ENCODE measurements at regions not wholly inside any gene's neighbourhood (a gene's known extent, or its start where the extent isn't known, plus 50 kb on each side); places are given as distances from the start of the nearest gene placed in this dataset.

GRCh38 chr5:84622461-84622860 is 237.8 kb upstream of the EDIL3 start:
- no peaks in the 10 kb centered on the region for H4K20me1 ChIP-seq (ENCODE audit: insufficient read depth, low read length)
- no peak overlapping the region for H3K27ac ChIP-seq (ENCODE audit: low read length)
- ATAC-seq (ENCODE audit: insufficient read depth, low read depth): no peak
- H3K79me2 ChIP-seq (ENCODE audit: insufficient read depth, low read length): no peaks in the 10 kb centered on the region
- peaks cover 25% of the 10 kb centered on the region for H3K4me1 ChIP-seq (ENCODE audit: insufficient read depth, low read length)
- TF ChIP-seq CTCF (IDR thresholded peaks at IDR 0.05; ENCODE audit: borderline replicate concordance, extremely low read depth, low read length, poor library complexity, severe bottlenecking): no peak
- TF ChIP-seq EZH2 (IDR thresholded peaks at IDR 0.05; ENCODE audit: borderline replicate concordance, low read depth, low read length, severe bottlenecking): no peak
- no peak overlapping the region for H3K9ac ChIP-seq (ENCODE audit: low read depth, low read length)
- no peaks in the 10 kb centered on the region for H3K9me3 ChIP-seq (ENCODE audit: insufficient read depth, low read length, severe bottlenecking)
- H3K4me2 ChIP-seq (ENCODE audit: insufficient read depth, low read length): no peak overlapping the region
- H3K4me3 ChIP-seq (ENCODE audit: low read depth in 1 of 2, low read length in 2 of 2): no peak overlapping the region
- no peak for DNase-seq
- no peaks in the 10 kb centered on the region for H3K27me3 ChIP-seq (ENCODE audit: insufficient read depth, low read length, poor library complexity)
- H2AFZ ChIP-seq (ENCODE audit: low read depth, low read length): no peak overlapping the region
- no peaks in the 10 kb centered on the region for H3K36me3 ChIP-seq (ENCODE audit: insufficient read depth, low read length)

GRCh38 chr5:84618262-84618661 is 233.6 kb upstream of the EDIL3 start:
- H2AFZ ChIP-seq (ENCODE audit: low read depth, low read length): no peak overlapping the region

GRCh38 chr5:84614906-84615305 is 230.2 kb upstream of the EDIL3 start:
- ATAC-seq (ENCODE audit: insufficient read depth, low read depth) (no peak), DNase-seq (no peak)
- H2AFZ ChIP-seq (ENCODE audit: low read depth, low read length): no peak overlapping the region
- H4K20me1 ChIP-seq (ENCODE audit: insufficient read depth, low read length): no peaks in the 10 kb centered on the region
- H3K36me3 ChIP-seq (ENCODE audit: insufficient read depth, low read length): no peaks in the 10 kb centered on the region
- H3K27ac ChIP-seq (ENCODE audit: low read length): no peak overlapping the region
- no peaks in the 10 kb centered on the region for H3K9me3 ChIP-seq (ENCODE audit: insufficient read depth, low read length, severe bottlenecking)
- no peaks in the 10 kb centered on the region for H3K4me1 ChIP-seq (ENCODE audit: insufficient read depth, low read length)
- no peaks in the 10 kb centered on the region for H3K27me3 ChIP-seq (ENCODE audit: insufficient read depth, low read length, poor library complexity)
- no peak overlapping the region for H3K9ac ChIP-seq (ENCODE audit: low read depth, low read length)
- no peak for TF ChIP-seq CTCF (IDR thresholded peaks at IDR 0.05; ENCODE audit: borderline replicate concordance, extremely low read depth, low read length, poor library complexity, severe bottlenecking)
- no peak for TF ChIP-seq EZH2 (IDR thresholded peaks at IDR 0.05; ENCODE audit: borderline replicate concordance, low read depth, low read length, severe bottlenecking)
- no peaks in the 10 kb centered on the region for H3K79me2 ChIP-seq (ENCODE audit: insufficient read depth, low read length)
- no peak overlapping the region for H3K4me3 ChIP-seq (ENCODE audit: low read depth in 1 of 2, low read length in 2 of 2)
- no peak overlapping the region for H3K4me2 ChIP-seq (ENCODE audit: insufficient read depth, low read length)

More at GRCh38 chr5:84618262-84618661, 233.6 kb upstream of the EDIL3 start:
- Histone ChIP-seq H3K9ac (ENCODE audit: low read depth, low read length) (no peak overlapping the region), H4K20me1 (ENCODE audit: insufficient read depth, low read length) (no peaks in the 10 kb centered on the region), H3K36me3 (ENCODE audit: insufficient read depth, low read length) (no peaks in the 10 kb centered on the region), H3K4me3 (ENCODE audit: low read depth in 1 of 2, low read length in 2 of 2) (no peak overlapping the region), H3K27me3 (ENCODE audit: insufficient read depth, low read length, poor library complexity) (no peaks in the 10 kb centered on the region), H3K4me1 (ENCODE audit: insufficient read depth, low read length) (peaks cover 11% of the 10 kb centered on the region; the same call in 1 of the 2 replicates), H3K4me2 (ENCODE audit: insufficient read depth, low read length) (no peak overlapping the region), H3K9me3 (ENCODE audit: insufficient read depth, low read length, severe bottlenecking) (no peaks in the 10 kb centered on the region), H3K79me2 (ENCODE audit: insufficient read depth, low read length) (no peaks in the 10 kb centered on the region), H3K27ac (ENCODE audit: low read length) (no peak overlapping the region)
- TF ChIP-seq CTCF (IDR thresholded peaks at IDR 0.05; ENCODE audit: borderline replicate concordance, extremely low read depth, low read length, poor library complexity, severe bottlenecking): no peak
- no peak for TF ChIP-seq EZH2 (IDR thresholded peaks at IDR 0.05; ENCODE audit: borderline replicate concordance, low read depth, low read length, severe bottlenecking)
- DNase-seq (no peak), ATAC-seq (ENCODE audit: insufficient read depth, low read depth) (no peak)

- H3K36me3 ChIP-seq (ENCODE audit: insufficient read depth, low read length): no peaks in the 10 kb centered on the region
- H3K9ac ChIP-seq (ENCODE audit: low read depth, low read length): no peak overlapping the region
- no peak overlapping the region for H3K4me2 ChIP-seq (ENCODE audit: insufficient read depth, low read length)
- DNase-seq (no peak), ATAC-seq (ENCODE audit: insufficient read depth, low read depth) (no peak)
- H4K20me1 ChIP-seq (ENCODE audit: insufficient read depth, low read length): no peaks in the 10 kb centered on the region
- no peaks in the 10 kb centered on the region for H3K4me1 ChIP-seq (ENCODE audit: insufficient read depth, low read length)
- H3K9me3 ChIP-seq (ENCODE audit: insufficient read depth, low read length, severe bottlenecking): no peaks in the 10 kb centered on the region
- no peak overlapping the region for H3K4me3 ChIP-seq (ENCODE audit: low read depth in 1 of 2, low read length in 2 of 2)
- no peaks in the 10 kb centered on the region for H3K27me3 ChIP-seq (ENCODE audit: insufficient read depth, low read length, poor library complexity)
- no peak overlapping the region for H2AFZ ChIP-seq (ENCODE audit: low read depth, low read length)
- no peak for TF ChIP-seq EZH2 (IDR thresholded peaks at IDR 0.05; ENCODE audit: borderline replicate concordance, low read depth, low read length, severe bottlenecking)
- TF ChIP-seq CTCF (IDR thresholded peaks at IDR 0.05; ENCODE audit: borderline replicate concordance, extremely low read depth, low read length, poor library complexity, severe bottlenecking): no peak
- no peak overlapping the region for H3K27ac ChIP-seq (ENCODE audit: low read length)
- H3K79me2 ChIP-seq (ENCODE audit: insufficient read depth, low read length): no peaks in the 10 kb centered on the region
Observed at GRCh38 chr5:84606784-84607183, 222.1 kb upstream of the EDIL3 start.

All from DND-41 (cell line).